Natural killer cell treated with Interleukin-12 subunit alpha and Interleukin-12 subunit beta and Interleukin-15 and Interleukin-18, amount 100 ng/mL, for 72 hours (primary cell): ENCODE measurements at regions not wholly inside any gene's neighbourhood (a gene's known extent, or its start where the extent isn't known, plus 50 kb on each side); places are given as distances from the start of the nearest gene placed in this dataset.
"Not testable (repeated sequence)": the region's sequence is repeated elsewhere in the genome, so short reads cannot be mapped to it uniquely, and the experiment has no call there.

Experiments used
- ATAC-seq, 2 donors: fragments of 150-1000 bp; cut with Tn5 transposase in 1 of 2; sonication (Bioruptor Pico), chemical (Tn5 transposase) in 1 of 2; 2 replicates each; pipeline ENCODE4 v1.10.0; 2021
- DNase-seq: peaks from one replicate; pipeline ENCODE4 v3.0.0; 2022; ENCODE audit warnings: low spot score
- H3K27ac Mint-ChIP-seq, 2 donors: 1 replicate in 1 of 2; 2 replicates in 1 of 2; pipeline ENCODE4 v1.8.0; 2022; ENCODE audit warnings: mixed read lengths in 2 of 2, mild to moderate bottlenecking in 1 of 2, moderate library complexity in 1 of 2
- H3K27me3 Mint-ChIP-seq, 2 donors: 1 replicate in 1 of 2; 2 replicates in 1 of 2; pipeline ENCODE4 v1.8.0; 2022; ENCODE audit warnings: mixed read lengths in 2 of 2
- H3K36me3 Mint-ChIP-seq: one replicate; pipeline ENCODE4 v1.8.0; 2022; ENCODE audit warnings: mixed read lengths
- H3K4me1 Mint-ChIP-seq, 2 donors: 1 replicate in 1 of 2; 2 replicates in 1 of 2; pipeline ENCODE4 v1.8.0; 2022; ENCODE audit warnings: low read depth in 2 of 2, mixed read lengths in 2 of 2, mild to moderate bottlenecking in 1 of 2
- H3K4me3 Mint-ChIP-seq: one replicate; pipeline ENCODE4 v1.8.0; 2022; ENCODE audit warnings: mixed read lengths
- H3K9me3 Mint-ChIP-seq: 2 replicates; pipeline ENCODE4 v1.8.0; 2022; ENCODE audit warnings: mixed read lengths

DNA sequence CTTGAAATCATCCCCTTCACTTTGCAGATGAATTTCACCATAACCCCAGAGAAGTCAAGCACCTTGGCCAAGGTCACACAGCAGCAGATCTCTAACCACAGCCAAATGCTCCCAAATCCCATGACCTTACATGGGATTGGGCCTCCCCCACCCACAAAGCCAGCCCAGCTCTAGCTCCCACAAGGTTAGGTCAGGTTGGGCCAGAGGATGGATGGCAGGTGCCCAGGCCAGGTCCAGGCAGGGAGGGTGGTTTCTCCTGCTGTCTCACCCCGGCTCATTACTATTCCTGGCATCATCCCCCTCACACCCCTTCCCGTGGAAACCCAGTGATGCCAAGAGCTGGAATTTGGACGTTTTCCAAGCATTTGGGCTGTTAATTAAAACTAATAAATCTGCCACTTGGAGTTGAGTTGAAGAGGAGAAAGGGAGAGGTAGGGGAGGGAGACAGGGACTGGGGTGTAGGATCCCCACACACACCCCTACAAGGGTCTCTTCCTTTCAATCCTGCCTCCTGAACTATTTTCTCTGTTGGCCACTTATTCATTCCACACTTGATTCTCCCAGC lies 181.6 kb downstream of the TMEM132E start:
- DNase-seq, result no peak
- H3K4me1 Mint-ChIP-seq, result peaks cover 0 to 5% of the 10 kb centered on the region in 2 donors
- H3K9me3 Mint-ChIP-seq, result no peaks in the 10 kb centered on the region
- no peak overlapping the region for H3K4me3 Mint-ChIP-seq
- no peaks in the 10 kb centered on the region for H3K36me3 Mint-ChIP-seq
- no peak overlapping the region for H3K27ac Mint-ChIP-seq
- no peak for ATAC-seq
- peaks cover 27 to 29% of the 10 kb centered on the region in 2 donors for H3K27me3 Mint-ChIP-seq

DNA sequence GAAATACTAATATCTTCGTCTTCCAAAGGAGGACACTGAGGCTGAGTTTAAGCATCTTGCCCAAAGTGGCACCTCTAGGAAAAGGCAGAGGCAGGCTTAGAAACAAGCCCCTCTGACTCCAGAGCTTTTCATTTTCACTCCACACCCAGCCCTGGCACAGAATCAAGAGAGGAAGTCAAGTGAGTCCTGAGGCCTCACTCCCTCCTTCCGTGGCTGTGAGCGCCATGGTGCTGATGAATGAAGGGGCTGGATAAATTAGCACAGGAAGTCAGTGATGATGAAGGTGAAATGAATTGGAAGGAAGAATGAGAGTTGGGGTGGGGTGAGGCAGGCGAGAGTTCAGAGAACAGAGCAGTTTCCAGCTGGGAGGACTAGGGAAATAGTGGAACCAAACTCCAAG lies 179.3 kb downstream of the TMEM132E start:
- Mint-ChIP-seq H3K4me3 (no peak overlapping the region), H3K36me3 (no peaks in the 10 kb centered on the region), H3K4me1 (peaks cover 0 to 5% of the 10 kb centered on the region in 2 donors), H3K27ac (no peak overlapping the region), H3K9me3 (no peaks in the 10 kb centered on the region), H3K27me3 (peaks cover 36 to 41% of the 10 kb centered on the region in 2 donors)
- ATAC-seq (no peak), DNase-seq (no peak)

DNA sequence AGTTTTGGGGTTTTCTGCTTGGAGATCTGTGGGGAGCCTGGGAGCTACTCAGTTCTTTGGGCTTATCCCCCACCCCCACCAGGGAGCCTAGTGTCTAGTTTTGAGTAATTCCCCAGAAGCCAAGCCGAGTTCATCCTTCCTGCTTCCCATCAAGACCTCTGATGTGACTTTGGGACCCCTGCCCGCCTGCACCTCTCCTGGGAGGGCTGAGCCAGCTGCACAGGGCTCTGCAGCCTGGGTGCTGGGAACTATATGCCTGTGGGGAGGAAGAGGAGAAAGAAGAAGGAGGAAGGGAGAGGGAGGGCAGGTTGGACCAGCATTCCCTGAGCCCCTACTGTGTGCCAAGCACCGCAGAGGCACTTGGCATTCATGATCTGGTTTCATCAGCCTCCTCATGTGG lies 178.9 kb downstream of the TMEM132E start:
- no peak overlapping the region for H3K4me3 Mint-ChIP-seq
- H3K27ac Mint-ChIP-seq, result no peak overlapping the region
- H3K36me3 Mint-ChIP-seq, result no peaks in the 10 kb centered on the region
- H3K4me1 Mint-ChIP-seq, result peaks cover 0 to 5% of the 10 kb centered on the region in 2 donors
- H3K27me3 Mint-ChIP-seq, result peaks cover 36 to 41% of the 10 kb centered on the region in 2 donors
- DNase-seq (no peak), ATAC-seq (no peak)
- H3K9me3 Mint-ChIP-seq, result no peaks in the 10 kb centered on the region

DNA sequence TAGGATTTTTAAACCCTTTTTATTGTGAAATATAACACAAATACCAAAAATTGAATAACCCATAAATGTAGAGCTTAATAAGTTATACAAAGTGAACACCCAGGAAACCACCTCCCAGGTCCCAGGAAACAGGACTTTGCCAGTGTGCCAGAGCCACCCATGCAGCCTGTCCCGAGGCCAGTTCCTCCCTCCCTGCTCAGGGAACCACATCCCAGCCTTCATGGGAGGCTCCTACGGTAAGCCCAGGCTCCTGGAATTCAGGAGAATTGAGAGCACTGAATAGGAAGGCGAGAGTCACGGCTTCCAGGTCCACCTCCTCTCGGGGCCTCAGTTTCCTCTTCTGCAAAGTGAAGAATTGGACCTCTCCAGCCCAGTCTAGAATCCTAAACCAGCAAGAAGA lies 178.2 kb downstream of the TMEM132E start:
- H3K36me3 Mint-ChIP-seq, result no peaks in the 10 kb centered on the region
- no peak overlapping the region for H3K27ac Mint-ChIP-seq
- H3K27me3 Mint-ChIP-seq, result peaks cover 32 to 41% of the 10 kb centered on the region in 2 donors
- ATAC-seq (no peak), DNase-seq (no peak)
- H3K9me3 Mint-ChIP-seq, result no peaks in the 10 kb centered on the region
- peaks cover 0 to 5% of the 10 kb centered on the region in 2 donors for H3K4me1 Mint-ChIP-seq
- H3K4me3 Mint-ChIP-seq, result no peak overlapping the region

DNA sequence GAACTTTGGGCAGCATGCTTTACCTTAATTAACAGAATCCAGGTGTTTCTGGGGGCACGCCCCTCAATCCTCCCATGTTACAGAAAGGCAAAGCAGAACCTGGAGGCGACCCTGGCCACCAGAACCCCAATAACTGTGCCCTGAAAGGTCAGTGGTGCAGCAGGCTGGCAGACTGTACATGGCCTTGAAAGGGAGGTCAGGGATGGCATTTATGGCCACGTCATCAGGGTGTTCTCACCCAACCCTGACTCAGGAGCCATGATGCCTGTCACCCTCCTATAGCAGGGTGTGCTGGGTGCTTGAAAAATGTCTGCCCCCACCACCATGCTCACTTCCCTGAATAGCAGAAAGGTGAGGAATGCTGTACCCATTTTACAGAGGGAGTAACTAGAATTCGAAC lies 177.7 kb downstream of the TMEM132E start:
- Mint-ChIP-seq H3K36me3 (no peaks in the 10 kb centered on the region), H3K4me3 (no peak overlapping the region)

DNA sequence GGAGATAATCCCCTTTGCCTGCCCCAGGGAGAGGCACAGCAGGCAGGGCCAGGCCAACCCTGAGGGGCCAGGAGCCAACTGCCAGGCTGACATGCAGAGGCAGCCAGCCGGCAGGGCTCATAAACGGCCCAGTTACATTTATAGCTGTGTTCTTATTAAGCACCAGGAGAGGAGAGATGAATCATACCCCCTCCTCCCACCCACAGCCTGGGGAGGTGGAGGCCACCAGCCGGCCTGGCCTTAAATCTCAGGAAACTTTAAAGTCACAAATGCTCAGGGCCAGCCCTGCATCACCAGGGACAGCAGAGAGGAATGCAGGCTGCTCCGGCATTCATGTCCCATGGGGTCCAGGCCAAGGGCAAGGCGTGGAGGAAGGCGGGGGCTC lies 177.2 kb downstream of the TMEM132E start:
- Mint-ChIP-seq H3K4me3 (no peak overlapping the region), H3K4me1 (peaks cover 0 to 5% of the 10 kb centered on the region in 2 donors), H3K36me3 (no peaks in the 10 kb centered on the region), H3K9me3 (no peaks in the 10 kb centered on the region), H3K27ac (no peak overlapping the region), H3K27me3 (peaks cover 31 to 35% of the 10 kb centered on the region in 2 donors)
- DNase-seq, result no peak
- ATAC-seq, result no peak

More for the DNA sequence above, 177.7 kb downstream of the TMEM132E start:
- peaks cover 0 to 5% of the 10 kb centered on the region in 2 donors for H3K4me1 Mint-ChIP-seq
- no peaks in the 10 kb centered on the region for H3K9me3 Mint-ChIP-seq
- ATAC-seq, result no peak
- DNase-seq, result no peak
- peaks cover 34 to 40% of the 10 kb centered on the region in 2 donors for H3K27me3 Mint-ChIP-seq
- H3K27ac Mint-ChIP-seq, result no peak overlapping the region

DNA sequence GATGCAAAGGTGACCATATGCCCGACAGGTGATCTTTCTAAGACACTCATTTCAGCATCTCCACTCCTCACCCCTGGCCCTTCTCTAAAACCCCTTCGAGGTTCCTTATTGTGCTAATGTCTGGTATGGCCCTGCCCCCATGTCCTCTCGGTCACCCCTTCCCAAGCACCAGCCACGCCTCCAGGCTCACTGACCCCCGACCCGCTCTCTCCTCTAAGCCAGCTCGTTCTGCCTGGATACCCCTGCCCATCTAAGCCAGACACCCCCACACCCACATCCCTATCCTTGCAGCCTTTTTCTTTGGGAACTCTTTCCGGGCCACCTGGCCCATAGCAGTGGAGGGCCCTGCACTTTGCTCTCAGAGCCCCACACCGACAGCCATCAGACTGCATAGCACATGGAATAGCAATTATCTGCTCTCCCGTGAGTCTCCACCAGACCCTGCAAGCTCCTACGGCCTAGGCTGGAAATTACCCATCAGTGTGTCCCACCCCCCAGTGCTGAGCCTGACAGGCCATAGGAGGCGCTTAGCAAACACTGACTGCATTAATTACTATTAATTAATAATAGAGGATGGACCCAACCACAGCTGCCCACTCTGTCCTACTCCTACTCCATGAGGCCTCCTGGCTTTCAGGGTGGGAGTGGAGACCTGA lies 176.7 kb downstream of the TMEM132E start:
- Mint-ChIP-seq H3K27me3 (peaks cover 27 to 32% of the 10 kb centered on the region in 2 donors), H3K27ac (no peak overlapping the region), H3K9me3 (no peaks in the 10 kb centered on the region), H3K4me3 (no peak overlapping the region), H3K4me1 (peaks cover 0 to 5% of the 10 kb centered on the region in 2 donors), H3K36me3 (no peaks in the 10 kb centered on the region)
- no peak for DNase-seq
- no peak for ATAC-seq

DNA sequence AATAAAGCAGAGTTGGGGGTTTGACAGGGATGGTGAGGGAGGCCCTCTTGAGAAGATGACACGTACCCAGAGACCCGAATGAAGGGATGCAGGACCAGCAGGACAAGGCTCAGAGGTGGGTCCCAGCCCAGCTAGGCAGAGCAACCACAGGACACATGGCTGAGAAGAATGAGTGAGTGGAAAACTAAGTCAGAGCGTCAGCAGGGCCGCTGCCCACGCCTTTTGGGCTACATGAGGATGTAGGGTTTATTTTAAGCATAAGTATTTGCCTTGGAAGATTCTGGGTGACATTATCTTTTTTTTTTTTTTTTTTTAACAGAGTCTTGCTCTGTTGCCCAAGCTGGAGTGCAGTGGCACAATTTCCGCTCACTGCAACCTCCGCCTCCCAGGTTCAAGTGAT lies 176.0 kb downstream of the TMEM132E start:
- Mint-ChIP-seq H3K27ac (no peak overlapping the region), H3K36me3 (no peaks in the 10 kb centered on the region), H3K4me1 (peaks cover 0 to 5% of the 10 kb centered on the region in 2 donors), H3K9me3 (no peaks in the 10 kb centered on the region), H3K4me3 (no peak overlapping the region), H3K27me3 (peaks cover 27 to 38% of the 10 kb centered on the region in 2 donors)
- no peak for DNase-seq
- no peak for ATAC-seq

DNA sequence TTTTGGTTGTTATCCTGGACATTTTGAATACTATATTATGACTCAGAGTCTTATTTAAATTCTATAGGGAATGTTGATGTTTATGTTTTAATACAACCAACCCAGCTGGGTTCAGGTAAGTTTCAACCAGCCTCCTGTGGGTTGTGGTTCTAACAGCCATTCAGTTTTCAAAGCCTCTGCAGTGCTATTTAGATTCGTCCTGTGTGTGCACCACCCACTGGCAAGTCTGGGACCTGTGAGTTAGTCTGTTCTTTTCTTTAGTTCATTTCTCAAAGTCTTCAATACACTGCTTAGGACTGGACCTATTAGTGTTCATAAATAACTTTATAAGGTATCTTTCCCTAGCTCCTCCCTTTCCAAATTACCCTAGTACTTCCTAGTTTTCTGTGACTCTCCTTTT lies 170.6 kb downstream of the TMEM132E start:
- Mint-ChIP-seq H3K4me1 (no peaks in the 10 kb centered on the region), H3K27me3 (peaks cover 43 to 66% of the 10 kb centered on the region in 2 donors), H3K36me3 (no peaks in the 10 kb centered on the region), H3K9me3 (no peaks in the 10 kb centered on the region), H3K4me3 (no peak overlapping the region), H3K27ac (no peak overlapping the region)
- ATAC-seq (no peak), DNase-seq (no peak)

DNA sequence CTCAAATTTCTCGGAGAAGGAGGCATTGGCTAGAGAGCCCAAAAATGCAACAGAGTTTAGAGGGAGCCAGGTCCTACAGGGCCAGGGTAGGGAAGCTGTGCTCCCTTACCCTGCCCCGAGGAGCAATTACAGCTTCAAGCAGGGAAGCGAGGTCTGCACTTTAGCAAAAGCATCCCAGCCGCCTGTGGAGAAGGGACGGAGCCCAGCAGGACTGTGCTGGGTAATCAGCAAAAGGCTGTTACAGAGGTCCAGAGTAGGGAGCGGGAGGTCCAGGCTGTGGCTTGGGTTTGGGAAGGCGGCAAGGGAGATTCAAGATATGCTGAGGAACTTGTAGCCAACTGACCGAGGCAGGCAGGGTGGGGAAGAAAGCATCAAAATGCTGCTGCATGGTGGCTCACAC lies 162.6 kb downstream of the TMEM132E start:
- no peaks in the 10 kb centered on the region for H3K9me3 Mint-ChIP-seq
- H3K27me3 Mint-ChIP-seq, result peaks cover 17 to 24% of the 10 kb centered on the region in 2 donors

DNA sequence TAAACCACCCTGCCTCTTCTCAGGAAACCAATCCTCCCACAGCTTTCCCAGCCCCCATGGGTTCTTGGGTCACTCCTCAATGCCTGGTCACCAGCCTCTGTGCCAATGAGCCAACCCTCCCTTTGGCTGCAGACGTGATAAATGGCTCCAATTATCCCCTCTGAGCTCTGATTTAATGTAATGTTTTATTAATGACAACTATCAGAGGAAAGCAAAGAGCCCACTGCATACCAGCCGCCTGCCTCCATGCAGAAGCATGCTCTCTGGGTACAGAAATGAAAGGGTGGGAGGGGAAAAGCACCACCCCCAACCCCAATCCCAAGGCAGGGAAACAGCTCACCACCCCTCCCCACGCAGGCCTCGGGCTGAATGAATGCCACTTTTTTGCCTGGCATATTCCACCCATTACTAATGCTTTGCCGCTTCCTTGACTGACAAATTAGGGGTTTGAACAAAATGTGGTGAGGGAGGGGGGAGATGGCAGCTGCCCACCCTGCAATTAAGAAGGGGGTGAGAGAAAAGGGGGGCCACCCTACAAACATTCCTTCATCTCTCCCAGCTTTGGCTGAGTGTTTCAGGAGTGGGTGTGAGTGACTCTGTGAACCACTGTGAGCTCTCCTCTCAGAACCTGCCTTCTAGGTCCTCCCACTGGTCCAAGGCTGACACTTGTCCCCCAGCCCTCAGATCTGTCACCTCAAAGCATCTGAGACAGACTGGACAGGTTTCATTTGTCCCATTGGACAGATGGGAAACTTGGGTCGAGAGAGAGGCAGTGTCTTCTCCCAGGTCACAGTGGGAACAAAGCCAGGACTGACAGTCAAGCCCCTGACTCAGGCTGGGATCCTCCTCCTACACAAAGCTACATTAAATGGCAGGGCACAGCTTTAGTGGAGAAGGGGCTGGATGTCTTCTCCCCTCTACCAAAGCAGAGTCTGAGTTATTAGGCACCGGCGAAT lies 161.5 kb downstream of the TMEM132E start:
- no peaks in the 10 kb centered on the region for H3K4me1 Mint-ChIP-seq
- peaks cover 14 to 22% of the 10 kb centered on the region in 2 donors for H3K27me3 Mint-ChIP-seq
- DNase-seq (no peak), ATAC-seq (peak in 1 of 2 donors; percentile 24)
- H3K36me3 Mint-ChIP-seq, result no peaks in the 10 kb centered on the region
- no peak overlapping the region for H3K4me3 Mint-ChIP-seq
- no peak overlapping the region for H3K27ac Mint-ChIP-seq
- no peaks in the 10 kb centered on the region for H3K9me3 Mint-ChIP-seq

More for the DNA sequence above, 162.6 kb downstream of the TMEM132E start:
- DNase-seq (no peak), ATAC-seq (no peak)
- H3K4me3 Mint-ChIP-seq, result no peak overlapping the region
- no peak overlapping the region for H3K27ac Mint-ChIP-seq
- H3K36me3 Mint-ChIP-seq, result no peaks in the 10 kb centered on the region
- no peaks in the 10 kb centered on the region for H3K4me1 Mint-ChIP-seq

DNA sequence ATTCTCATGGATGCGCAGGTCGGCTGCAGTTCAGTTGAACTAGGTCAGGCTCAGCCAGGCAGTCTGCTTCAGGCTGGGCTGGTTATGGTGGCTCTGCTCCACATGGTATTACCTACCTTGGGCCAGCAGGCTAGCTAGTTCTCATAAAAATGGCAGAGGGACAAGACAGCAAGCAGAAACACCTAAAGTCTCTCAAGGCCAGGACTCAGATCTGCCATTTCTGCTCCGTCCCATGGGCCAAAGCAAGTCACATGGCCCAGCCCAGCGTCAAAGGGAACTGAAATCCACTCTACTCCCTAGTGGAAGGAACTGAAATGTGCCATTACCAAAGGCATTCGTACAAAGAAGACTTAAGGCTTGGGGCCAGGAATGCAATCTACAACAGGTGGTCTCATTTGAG lies 160.0 kb downstream of the TMEM132E start:
- Mint-ChIP-seq H3K27ac (no peak overlapping the region), H3K27me3 (peaks cover 17 to 29% of the 10 kb centered on the region in 2 donors), H3K9me3 (no peaks in the 10 kb centered on the region), H3K36me3 (no peaks in the 10 kb centered on the region), H3K4me1 (no peaks in the 10 kb centered on the region), H3K4me3 (no peak overlapping the region)
- DNase-seq (no peak), ATAC-seq (no peak)

DNA sequence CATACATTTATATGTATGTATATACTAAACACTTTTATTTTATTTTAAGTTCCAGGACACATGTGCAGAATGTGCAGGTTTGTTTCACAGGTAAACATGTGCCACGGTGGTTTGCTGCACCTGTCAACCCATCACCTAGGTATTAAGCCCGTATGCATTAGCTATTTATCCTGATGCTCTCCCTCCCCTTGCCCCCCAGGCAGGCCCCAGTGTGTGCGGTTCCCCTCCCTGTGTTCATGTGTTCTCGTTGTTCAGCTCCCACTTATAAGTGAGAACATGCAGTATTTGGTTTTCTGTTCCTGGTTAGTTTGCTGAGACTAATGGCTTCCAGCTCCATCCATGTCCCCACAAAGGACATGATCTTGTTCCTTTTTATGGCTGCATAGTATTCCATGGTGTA lies 158.3 kb downstream of the TMEM132E start:
- not testable (repeated sequence) for ATAC-seq, H3K4me1 Mint-ChIP-seq, DNase-seq, H3K9me3 Mint-ChIP-seq, H3K27ac Mint-ChIP-seq, H3K4me3 Mint-ChIP-seq, H3K36me3 Mint-ChIP-seq
- peaks cover 12 to 30% of the 10 kb centered on the region in 2 donors for H3K27me3 Mint-ChIP-seq

DNA sequence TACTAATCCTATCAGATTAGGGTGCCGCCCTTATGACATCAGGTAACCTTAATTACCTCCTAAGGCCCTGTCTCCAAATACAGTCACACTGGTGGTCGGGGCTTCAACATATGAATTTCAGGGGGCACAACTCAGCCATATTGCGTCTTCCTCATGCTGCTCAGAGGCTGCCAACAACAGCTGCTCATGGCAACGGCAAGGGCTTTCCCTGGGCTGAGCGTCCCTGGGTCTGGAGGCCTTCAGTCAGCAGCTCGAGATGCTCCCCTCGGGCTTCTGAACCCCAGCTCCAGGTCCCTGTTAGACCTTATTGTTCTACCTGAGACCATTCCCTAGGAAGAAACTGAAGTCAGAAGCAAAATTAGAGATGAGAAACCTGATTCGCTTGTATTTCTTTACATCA lies 157.2 kb downstream of the TMEM132E start:
- Mint-ChIP-seq H3K9me3 (no peaks in the 10 kb centered on the region), H3K27ac (no peak overlapping the region), H3K4me3 (no peak overlapping the region), H3K36me3 (no peaks in the 10 kb centered on the region), H3K4me1 (no peaks in the 10 kb centered on the region), H3K27me3 (peaks cover 9 to 29% of the 10 kb centered on the region in 2 donors)
- DNase-seq, result no peak
- ATAC-seq, result no peak
